NOMO-1 (cell line): ENCODE measurements at regions not wholly inside any gene's neighbourhood (a gene's known extent, or its start where the extent isn't known, plus 50 kb on each side); places are given as distances from the start of the nearest gene placed in this dataset.

Experiments
- DNase-seq, 2 experiments: peaks; one replicate each; lab custom pipeline; 2025; ENCODE audit not compliant: unreplicated experiment in 2 of 2; lab: John Stamatoyannopoulos, UW

- DNase-seq = no peak
Observed at GRCh38 chr11:8325591-8326304, 62.1 kb upstream of the LMO1 start.

- DNase-seq = no peak
Observed at GRCh38 chr11:8323161-8323935, 59.7 kb upstream of the LMO1 start.

- DNase-seq = no peak
Observed at GRCh38 chr11:8321876-8322275, 58.2 kb upstream of the LMO1 start.

- no peak for DNase-seq
Observed at GRCh38 chr11:8320076-8320475, 56.4 kb upstream of the LMO1 start.

- DNase-seq = no peak
Observed at GRCh38 chr11:8318536-8318935, 54.9 kb upstream of the LMO1 start.

- DNase-seq = no peak
Observed at GRCh38 chr11:8317159-8317558, 53.5 kb upstream of the LMO1 start.

GRCh38 chr11:8315954-8316353, 52.3 kb upstream of the LMO1 start:
- no peak for DNase-seq

GRCh38 chr11:8315463-8315862, 51.8 kb upstream of the LMO1 start:
- DNase-seq = no peak

GRCh38 chr11:8314916-8315315, 51.2 kb upstream of the LMO1 start:
- DNase-seq = no peak

- DNase-seq = no peak
Observed at GRCh38 chr11:8313504-8314090, 49.9 kb upstream of the LMO1 start.
